22Rv1 (cell line): ENCODE measurements at regions not wholly inside any gene's neighbourhood (a gene's known extent, or its start where the extent isn't known, plus 50 kb on each side); places are given as distances from the start of the nearest gene placed in this dataset.

ENCODE experiments used
- CTCF ChIP-seq: fragments of 450-650 bp; IDR thresholded peaks from 2 replicates; pipeline ENCODE4 v1.5.1; 2017; ENCODE audit warnings: mild to moderate bottlenecking
- ZFX ChIP-seq: fragments of 450-650 bp; IDR thresholded peaks from 2 replicates; pipeline ENCODE4 v1.6.1; 2017; ENCODE audit warnings: antibody characterized with exemption, borderline replicate concordance

- TF ChIP-seq CTCF (no peak), ZFX (no peak)
Measured at GRCh38 chr2:207226243-207226642, 60.5 kb upstream of the KLF7 start.
